PC-9 (cell line): ENCODE measurements at regions not wholly inside any gene's neighbourhood (a gene's known extent, or its start where the extent isn't known, plus 50 kb on each side); places are given as distances from the start of the nearest gene placed in this dataset.

Experiments
- CTCF ChIP-seq: fragments of 200-600 bp; sonication (generic); conservative IDR thresholded peaks from 2 replicates; pipeline ENCODE4 v1.6.1; 2017; ENCODE audit warnings: mixed run types, antibody characterized with exemption, mild to moderate bottlenecking, moderate library complexity
- EZH2 ChIP-seq: fragments of 200-600 bp; sonication (generic); IDR thresholded peaks from 2 replicates; pipeline ENCODE4 v1.8.0; 2017; ENCODE audit warnings: antibody characterized with exemption, low read depth

DNA sequence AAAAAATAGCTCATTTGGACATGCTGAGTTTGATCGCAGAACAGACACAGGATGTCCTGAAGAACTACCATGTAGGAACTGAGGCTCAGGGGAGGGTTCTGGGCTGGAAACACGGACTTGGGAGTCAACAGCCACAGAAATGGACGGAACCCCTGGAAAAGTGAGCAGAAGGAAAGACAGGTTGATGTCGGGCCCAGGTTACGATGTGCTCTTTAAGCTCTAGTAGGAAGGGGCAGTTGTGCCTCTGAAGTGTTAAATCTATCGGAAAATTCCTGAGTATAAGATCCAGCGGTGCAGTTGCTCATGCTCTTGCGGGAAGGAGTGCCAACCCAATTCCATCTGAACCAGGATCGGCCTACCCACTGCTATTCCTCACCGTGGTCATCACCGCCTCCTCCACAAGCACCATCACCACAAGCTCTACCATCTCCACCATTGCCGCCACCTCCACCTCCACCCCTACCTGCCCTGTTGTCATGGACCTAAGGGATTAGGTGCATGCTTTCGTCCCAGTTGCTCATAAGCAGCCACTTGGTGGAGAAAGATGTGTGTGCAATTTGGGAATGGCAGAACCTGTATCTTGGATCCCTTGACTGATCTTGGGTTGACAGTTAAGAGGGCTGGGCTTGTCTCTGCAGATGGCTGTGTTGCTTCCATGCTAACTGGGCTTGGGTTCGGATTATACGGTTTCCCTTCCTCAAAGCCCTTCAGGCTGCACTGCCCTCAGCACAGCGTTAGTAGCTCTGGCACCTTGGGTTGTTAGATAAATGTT lies 108.5 kb downstream of the ASB7 start:
- TF ChIP-seq CTCF: no peak
- no peak for TF ChIP-seq EZH2
